ENCODE measurements at regions not wholly inside any gene's neighbourhood (a gene's known extent, or its start where the extent isn't known, plus 50 kb on each side); places are given as distances from the start of the nearest gene placed in this dataset.

GRCh38 chr13:39954476-39954875 lies 299.0 kb downstream of the COG6 start:
- TF ChIP-seq CTCF (IDR thresholded peaks at IDR 0.05; ENCODE audit: insufficient read depth, low read length, poor library complexity, severe bottlenecking) = no peak
- no peak for TF ChIP-seq EZH2phosphoT487 (conservative IDR thresholded peaks at IDR 0.05; ENCODE audit: low read length)

Measured in SU-DHL-6 (cell line).